WI38 (cell line): ENCODE measurements at regions not wholly inside any gene's neighbourhood (a gene's known extent, or its start where the extent isn't known, plus 50 kb on each side); places are given as distances from the start of the nearest gene placed in this dataset.

ENCODE experiments used
- H3K4me3 ChIP-seq: 2 replicates; pipeline ENCODE4 v1.5.1; 2011; ENCODE audit warnings: low read depth, mild to moderate bottlenecking, control low read depth, low read length
- CTCF ChIP-seq: IDR thresholded peaks from 2 replicates; pipeline ENCODE4 v1.5.1; 2012; ENCODE audit warnings: low read depth, mild to moderate bottlenecking, control low read depth, low read length

DNA sequence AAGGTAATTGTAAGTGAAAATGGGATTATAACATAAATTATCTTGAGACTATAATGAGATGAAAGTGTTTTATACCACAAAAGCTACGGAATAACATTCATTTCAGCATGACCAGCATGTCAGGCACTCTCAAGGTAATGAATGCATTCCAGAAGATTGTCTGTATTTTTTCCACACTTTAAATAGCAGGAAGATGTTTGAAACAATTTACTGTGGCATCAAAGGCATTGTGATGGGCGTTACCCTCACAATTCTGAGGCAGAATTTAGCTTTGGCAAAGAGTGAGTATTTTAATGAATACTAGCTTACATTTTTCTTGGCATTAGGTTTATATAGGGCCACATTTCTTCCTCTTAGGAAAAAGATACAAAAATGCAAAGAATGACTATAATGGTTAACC lies 627.2 kb downstream of the BCKDHB start:
- H3K4me3 ChIP-seq, result no peak overlapping the region
- no peak for TF ChIP-seq CTCF

GRCh38 chr6:80728830-80729229 lies 622.4 kb downstream of the BCKDHB start:
- H3K4me3 ChIP-seq, result no peak overlapping the region
- TF ChIP-seq CTCF, result no peak

DNA sequence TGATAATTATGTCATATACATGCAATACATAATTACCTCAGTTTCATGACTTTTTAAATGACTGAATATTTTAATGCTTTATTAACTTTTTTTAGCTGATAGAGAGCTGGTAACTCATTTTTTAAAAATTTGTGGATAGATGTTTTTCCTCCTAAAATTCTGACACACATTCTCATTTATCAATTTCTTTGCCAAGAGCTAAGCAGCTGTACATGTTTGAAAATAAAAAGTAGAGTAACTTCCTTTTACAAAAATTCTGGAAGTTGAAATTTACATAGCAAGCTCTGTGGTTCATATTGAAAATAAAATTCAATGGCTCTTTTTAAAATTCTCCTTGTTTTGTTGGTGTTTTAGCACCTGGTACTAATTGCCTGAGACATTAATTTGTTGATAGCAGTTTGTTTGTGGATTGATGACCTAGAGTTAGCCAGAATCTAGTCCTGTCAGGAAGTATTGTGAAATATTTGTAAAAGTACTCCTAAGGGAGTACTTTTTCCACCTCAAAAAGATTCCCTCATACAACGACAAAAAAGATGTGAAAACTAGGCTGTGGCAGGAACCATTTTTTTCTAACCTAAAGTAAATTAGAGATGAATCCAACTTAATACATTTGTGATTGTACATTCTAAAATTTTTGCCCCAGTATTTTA lies 621.8 kb downstream of the BCKDHB start:
- TF ChIP-seq CTCF, result no peak
- no peak overlapping the region for H3K4me3 ChIP-seq

DNA sequence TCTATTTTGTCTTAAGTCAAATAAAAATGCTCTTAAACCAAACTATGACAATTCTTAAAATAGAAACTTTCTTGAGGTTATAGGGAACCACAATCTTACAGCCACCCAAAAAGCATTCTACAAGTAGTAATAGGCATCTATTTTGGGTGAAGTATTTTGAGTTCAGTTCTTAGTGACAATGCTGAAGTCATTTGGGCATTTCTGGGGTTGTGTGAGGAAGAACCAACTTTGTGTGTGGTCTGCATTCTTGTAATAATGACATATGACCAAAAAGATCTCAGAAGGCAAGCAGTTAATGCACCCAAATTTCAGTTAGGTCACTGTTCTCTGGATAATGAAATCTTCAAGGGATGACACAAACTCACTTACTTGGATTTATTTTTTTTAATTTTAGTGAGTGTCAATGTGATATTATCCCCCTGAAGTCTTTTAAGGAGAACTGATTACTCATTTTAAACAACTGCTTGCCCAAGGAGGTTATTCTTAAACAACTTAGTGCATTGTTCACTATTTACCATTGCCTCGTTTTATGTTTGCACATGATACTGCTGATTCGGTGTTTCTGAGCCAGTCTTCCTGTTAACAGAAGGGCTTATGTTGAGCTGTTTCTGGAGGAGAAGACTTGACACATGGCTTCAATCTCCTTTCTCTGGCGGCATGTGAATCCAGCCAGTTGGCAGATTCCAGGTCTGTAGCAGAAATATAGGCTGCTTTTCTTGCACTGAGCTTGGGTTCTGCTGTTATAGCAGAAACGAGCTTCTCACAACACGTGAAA lies 618.9 kb downstream of the BCKDHB start:
- TF ChIP-seq CTCF, result no peak
- no peak overlapping the region for H3K4me3 ChIP-seq

DNA sequence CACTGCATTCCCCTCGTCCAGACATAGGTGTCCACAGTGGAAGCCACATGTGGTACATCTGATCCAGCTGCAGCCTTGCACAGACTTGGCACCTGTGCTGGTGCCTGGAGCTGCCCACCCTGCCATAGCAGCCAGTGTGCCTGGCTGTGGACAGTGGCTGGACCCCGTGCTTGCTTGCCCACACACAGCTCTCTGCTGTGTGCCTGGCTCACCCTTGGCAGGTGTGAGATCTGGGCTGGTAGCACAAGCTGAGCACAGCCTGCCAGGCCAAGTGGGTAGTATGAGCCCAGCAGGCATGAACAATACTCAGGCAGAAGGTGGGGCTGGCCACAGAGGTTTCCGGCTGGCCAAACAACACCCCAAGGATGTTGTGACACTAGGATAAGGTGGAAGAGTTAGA lies 614.4 kb downstream of the BCKDHB start:
- no peak overlapping the region for H3K4me3 ChIP-seq
- TF ChIP-seq CTCF, result no peak

DNA sequence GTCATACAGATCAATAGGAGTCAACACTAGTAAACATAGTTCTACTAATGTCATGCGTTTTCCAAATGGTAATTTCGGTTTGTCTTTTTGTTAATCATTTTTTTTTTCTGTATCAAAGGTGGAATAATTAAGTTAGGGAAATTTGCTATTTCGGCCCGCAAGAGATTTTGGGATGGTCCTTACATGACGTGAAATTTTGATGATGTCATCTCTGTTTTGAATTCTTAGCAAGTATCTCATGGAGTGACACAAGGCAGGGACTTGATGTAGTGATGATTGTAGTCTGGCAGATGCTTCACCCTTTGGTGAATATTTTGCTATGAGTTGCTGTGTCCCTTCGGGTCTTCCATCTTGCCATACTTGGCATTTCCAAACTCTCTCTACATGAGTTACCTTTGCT lies 608.0 kb downstream of the BCKDHB start:
- no peak for TF ChIP-seq CTCF
- no peak overlapping the region for H3K4me3 ChIP-seq

- TF ChIP-seq CTCF, result no peak
- no peak overlapping the region for H3K4me3 ChIP-seq
Observed at GRCh38 chr6:80698459-80698858, 592.0 kb downstream of the BCKDHB start.
